ENCODE measurements at regions not wholly inside any gene's neighbourhood (a gene's known extent, or its start where the extent isn't known, plus 50 kb on each side); places are given as distances from the start of the nearest gene placed in this dataset.
"Not testable (repeated sequence)": the region's sequence is repeated elsewhere in the genome, so short reads cannot be mapped to it uniquely, and the experiment has no call there.

GRCh38 chr12:20150835-20151422, 217.4 kb upstream of the PDE3A start:
- ATAC-seq (peak; percentile 85), DNase-seq (peak in 1 of 2 donors; percentile 40)
- intact Hi-C loops (cut with DNase I, micrococcal nuclease), result no loop called here

GRCh38 chr12:20154052-20154451, 214.3 kb upstream of the PDE3A start:
- DNase-seq (no peak), ATAC-seq (no peak)
- intact Hi-C loops (cut with DNase I, micrococcal nuclease), result no loop called here

DNA sequence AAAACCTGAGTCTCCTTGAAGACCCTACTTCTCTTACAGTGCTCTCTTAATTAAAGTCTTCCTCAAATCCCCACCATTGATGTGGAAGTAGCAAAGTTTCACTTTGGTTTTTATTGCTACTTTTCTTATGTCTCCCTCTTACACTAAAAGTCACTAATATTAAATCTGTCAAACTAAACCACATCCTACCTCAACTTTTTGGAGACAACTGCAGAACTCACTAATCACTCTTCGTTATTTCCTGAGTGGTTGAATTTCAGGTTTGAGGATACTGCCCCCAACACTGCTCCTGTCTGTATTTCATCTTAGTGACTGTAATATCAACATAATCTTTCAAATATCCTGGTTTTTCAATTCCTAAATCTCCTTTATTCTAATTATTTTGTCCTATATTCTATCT, 213.0 kb upstream of the PDE3A start:
- ATAC-seq (no peak), DNase-seq (no peak)
- intact Hi-C loops (cut with DNase I, micrococcal nuclease), result no loop called here

DNA sequence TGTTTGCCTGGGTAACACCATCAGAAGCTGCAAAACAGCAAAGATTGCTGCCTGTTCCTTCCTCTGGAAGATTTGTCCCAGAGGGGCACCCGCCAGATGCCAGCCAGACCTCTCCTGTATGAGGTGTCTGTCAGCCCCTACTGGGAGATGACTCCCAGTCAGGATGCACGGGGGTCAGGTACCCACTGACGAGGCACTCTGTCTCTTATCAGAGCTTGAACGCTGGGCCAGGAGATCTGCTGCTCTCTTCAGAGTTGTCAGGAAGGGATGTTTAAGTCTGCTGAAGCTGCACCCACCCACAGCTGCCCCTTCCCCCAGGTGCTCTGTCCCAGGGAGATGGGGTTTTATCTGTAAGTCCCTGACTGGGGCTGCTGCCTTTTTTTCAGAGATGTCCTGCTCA, 207.4 kb upstream of the PDE3A start:
- DNase-seq; intact Hi-C loops (cut with DNase I, micrococcal nuclease); ATAC-seq: not testable (repeated sequence)

DNA sequence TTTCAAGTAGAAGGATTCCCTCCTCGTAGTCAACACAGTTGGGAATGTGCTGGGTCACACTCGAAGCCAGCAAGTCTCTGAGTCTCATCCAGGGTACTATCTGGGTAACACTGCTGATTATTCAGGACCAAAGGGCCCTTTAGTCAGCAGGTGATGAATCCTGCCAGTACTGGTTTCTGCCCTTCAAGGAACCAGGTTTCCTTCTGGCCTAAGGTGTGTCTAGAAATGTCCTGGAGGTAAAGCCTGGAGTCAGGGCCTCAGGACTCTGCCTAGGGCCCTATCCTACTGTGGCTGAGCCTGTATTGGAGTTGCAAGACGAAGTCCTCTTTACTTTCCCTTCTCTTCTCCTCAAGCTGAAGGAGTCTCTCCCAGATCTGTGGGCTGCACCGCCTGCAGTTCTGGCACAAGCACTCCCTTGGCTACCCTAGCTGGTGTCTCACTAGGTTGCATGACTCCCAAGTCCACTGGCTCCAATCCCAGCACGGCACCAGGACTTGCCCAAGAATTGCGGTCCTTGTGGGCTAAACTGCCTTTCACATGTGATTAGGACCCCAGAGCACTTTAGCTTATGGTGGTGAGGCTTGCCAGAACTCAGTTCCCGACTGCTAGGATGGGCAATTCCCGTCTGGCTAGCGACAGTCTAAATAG, 193.7 kb upstream of the PDE3A start:
- DNase-seq, result no peak
- intact Hi-C loops (cut with DNase I, micrococcal nuclease), result no loop called here
- no peak for ATAC-seq

- ATAC-seq, result peak; percentile 45
- DNase-seq, result no peak
- intact Hi-C loops (cut with DNase I, micrococcal nuclease), result no loop called here
These were observed 192.5 kb upstream of the PDE3A start for GRCh38 chr12:20175704-20176388.

DNA sequence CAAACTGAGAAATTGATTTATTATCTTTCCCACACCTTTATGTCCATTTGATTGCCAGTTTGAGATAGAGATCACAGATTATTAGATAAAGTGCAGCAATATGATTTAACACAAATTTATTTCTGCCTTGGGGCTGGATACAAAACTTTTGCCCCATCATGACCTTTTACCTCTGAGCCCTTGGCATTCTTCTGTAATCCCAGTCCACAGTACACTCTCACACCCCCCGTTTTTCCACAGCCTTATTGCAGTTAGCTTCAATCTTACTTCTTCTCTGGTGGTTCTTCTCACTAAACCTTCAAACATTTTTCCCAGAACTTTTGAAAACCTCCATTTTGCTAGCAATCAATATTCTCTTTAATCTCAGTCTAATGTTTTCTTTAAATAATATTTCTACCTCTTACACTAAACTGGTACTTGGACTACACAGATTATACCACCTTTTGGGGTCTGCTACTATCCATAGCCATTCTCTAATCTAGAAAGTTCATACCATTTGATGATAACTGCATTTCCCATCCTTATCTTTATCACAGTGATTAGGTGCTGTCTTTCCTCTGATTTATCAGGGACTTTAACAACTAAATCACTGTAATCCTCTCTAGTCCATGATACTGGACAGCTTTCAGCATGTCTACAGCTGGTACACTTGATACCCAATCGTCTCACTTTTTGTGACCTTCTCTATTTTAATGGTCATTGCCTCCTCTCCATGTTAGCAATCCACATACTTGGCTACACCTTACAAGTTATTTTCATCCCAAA, 186.7 kb upstream of the PDE3A start:
- DNase-seq (no peak), ATAC-seq (no peak)
- intact Hi-C loops (cut with DNase I, micrococcal nuclease), result no loop called here

DNA sequence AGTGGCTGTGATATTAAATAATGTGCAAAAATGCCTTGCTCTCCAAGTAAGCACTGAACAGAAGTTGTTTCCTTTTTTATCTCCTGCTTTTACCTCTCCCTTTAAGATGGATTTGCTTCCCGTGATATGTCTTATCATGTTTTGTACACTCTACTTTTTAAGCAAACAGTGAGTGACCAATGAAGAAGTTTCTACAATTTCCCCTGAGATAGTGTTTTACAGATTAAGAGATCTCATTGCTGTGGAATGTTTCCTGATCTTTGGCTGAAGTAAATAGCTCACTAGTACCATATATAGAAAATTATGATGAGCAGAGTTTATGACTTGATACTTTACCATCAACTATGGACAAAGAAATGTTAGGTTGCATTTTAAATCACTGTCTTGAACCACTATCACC, 184.8 kb upstream of the PDE3A start:
- no peak for ATAC-seq
- DNase-seq, result no peak
- intact Hi-C loops (cut with DNase I, micrococcal nuclease), result no loop called here

DNA sequence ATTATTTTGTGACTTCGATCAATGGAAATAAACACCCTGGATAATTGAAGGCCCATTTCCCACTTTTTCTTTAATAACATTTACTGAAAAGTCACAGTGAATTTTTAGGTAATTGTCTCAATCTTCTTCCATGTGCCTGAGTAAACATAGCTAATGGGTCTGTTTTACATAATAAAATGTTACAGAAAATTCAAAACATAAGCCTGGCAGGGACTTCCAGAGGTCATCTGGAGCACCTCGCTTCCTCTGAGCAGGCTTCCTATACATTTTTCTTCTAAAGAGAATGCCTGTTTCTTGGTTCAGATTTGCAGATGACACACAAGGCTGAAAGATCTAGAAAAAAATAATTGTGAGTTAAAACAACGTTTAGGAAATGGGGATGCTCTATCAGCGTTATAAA, 183.8 kb upstream of the PDE3A start:
- DNase-seq, result no peak
- no peak for ATAC-seq
- intact Hi-C loops (cut with DNase I, micrococcal nuclease), result no loop called here

DNA sequence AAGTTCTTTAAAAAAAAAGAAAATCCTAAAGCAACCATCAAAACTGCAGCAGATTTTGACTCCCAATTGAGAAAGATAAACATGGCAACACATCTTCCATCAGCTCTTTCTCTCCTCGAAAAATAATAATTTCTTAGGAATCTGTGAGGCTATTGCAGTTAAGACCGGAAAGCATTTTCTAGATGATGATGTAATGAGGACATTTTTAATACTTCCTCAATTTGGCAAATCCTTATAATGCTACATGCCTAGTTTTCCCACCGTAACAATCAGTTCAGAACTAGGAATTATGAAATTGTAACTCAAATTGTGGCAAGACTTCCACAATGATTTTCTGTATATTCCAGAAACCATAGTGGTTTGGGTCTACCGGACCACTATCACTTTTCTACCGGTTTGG, 180.9 kb upstream of the PDE3A start:
- no peak for DNase-seq
- no peak for ATAC-seq
- intact Hi-C loops (cut with DNase I, micrococcal nuclease), result no loop called here

DNA sequence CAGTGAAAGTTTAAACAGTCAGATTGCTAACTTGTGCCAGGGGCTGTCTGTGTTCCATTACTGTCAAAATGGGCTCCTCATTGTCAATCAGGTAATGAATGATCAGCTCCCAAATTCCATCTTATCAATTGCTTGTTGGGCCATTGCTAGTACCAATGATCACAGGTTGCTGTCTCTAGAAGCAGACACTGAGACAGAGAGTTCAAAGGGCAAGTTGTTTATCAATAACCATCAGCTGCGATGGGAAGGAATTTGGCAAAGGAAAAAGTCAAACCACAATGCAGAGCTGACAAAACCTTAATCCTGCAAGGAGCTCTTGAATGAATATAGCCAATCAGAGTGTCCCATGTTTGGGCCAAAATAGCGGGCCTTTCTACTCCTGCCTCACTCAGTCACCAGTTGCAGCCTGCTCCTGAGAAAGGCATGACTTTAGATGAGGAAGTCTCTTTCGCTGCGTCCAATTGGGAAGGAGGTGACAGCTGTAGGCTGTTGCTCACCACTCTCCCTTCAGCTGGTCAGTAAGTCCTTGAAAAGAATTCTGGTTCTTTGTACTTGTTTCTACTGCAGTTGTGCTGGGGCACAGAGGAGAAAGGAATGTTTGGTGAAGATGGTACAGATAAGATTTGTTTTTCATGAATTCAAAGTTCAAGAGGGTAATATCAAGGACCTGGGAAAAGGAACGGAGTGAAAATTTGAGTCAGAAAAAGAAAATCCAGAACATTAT, 179.2 kb upstream of the PDE3A start:
- no peak for DNase-seq

DNA sequence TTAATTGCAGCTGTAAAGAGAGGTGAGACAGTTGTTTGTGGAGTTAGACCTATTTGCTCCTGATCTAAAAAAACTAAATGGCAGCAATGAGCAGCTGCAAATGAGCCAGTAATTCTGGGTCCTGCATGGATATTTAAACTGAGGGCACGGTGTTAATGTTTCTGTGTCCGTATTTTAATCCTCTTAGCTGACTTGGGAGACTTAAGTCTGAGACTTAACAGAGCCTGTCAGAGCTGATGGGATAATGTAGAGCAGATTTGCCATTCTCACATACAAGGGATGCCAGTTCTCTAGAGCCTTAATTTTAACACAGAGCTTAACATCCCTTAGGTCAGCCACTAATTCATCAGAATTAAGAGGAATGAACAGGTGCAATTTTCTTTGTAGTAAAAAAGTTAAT, 178.6 kb upstream of the PDE3A start:
- intact Hi-C loops (cut with DNase I, micrococcal nuclease), result no loop called here
- no peak for DNase-seq
- no peak for ATAC-seq

More for the DNA sequence above, 179.2 kb upstream of the PDE3A start:
- ATAC-seq, result no peak
- intact Hi-C loops (cut with DNase I, micrococcal nuclease), result no loop called here

- ATAC-seq, result no peak
- DNase-seq, result no peak
- intact Hi-C loops (cut with DNase I, micrococcal nuclease), result no loop called here
These were observed 174.2 kb upstream of the PDE3A start for GRCh38 chr12:20194171-20194570.

GRCh38 chr12:20196767-20197166, 171.6 kb upstream of the PDE3A start:
- intact Hi-C loops (cut with DNase I, micrococcal nuclease), result no loop called here
- no peak for DNase-seq
- ATAC-seq, result no peak

- ATAC-seq (no peak), DNase-seq (no peak)
- intact Hi-C loops (cut with DNase I, micrococcal nuclease), result no loop called here
These were observed 170.9 kb upstream of the PDE3A start for GRCh38 chr12:20197411-20197810.

DNA sequence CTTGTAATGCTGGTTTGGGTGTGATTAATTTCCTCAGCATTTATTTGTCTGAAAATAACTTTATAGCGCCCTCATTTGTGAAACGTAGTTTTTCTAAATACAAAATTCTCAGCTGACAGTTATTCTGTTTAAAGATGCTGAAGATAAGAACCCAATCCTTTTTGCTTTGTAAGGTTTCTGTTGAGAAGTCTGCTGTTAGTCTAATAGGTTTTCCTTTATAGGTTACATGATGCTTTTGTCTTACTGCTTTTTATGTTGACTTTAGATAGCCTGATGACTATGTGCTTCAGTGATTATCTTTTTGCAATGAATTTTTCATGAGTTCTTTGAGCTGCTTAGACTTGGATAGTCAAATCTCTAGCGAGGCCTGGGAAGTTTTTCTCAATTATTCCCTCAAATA, 168.6 kb upstream of the PDE3A start:
- intact Hi-C loops (cut with DNase I, micrococcal nuclease), result no loop called here
- ATAC-seq, result no peak
- DNase-seq, result no peak

- no peak for DNase-seq
- ATAC-seq, result no peak
- intact Hi-C loops (cut with DNase I, micrococcal nuclease), result no loop called here
These were observed 166.6 kb upstream of the PDE3A start for GRCh38 chr12:20201733-20202132.

GRCh38 chr12:20205854-20206253, 162.5 kb upstream of the PDE3A start:
- no peak for ATAC-seq
- intact Hi-C loops (cut with DNase I, micrococcal nuclease), result no loop called here
- DNase-seq, result no peak

GRCh38 chr12:20206410-20206809, 161.9 kb upstream of the PDE3A start:
- intact Hi-C loops (cut with DNase I, micrococcal nuclease), result no loop called here
- no peak for DNase-seq
- no peak for ATAC-seq
